NCI-H2196 treated with DMSO at 0.1 percent for 48 hours (cell line): ENCODE measurements at regions not wholly inside any gene's neighbourhood (a gene's known extent, or its start where the extent isn't known, plus 50 kb on each side); places are given as distances from the start of the nearest gene placed in this dataset.
"Not testable (repeated sequence)": the region's sequence is repeated elsewhere in the genome, so short reads cannot be mapped to it uniquely, and the experiment has no call there.

ENCODE experiments used
- DNase-seq: peaks from one replicate; lab custom pipeline; 2025; ENCODE audit not compliant: unreplicated experiment; lab: John Stamatoyannopoulos, UW

- not testable (repeated sequence) for DNase-seq
Measured at GRCh38 chr4:27075603-27076002, 215.0 kb downstream of the STIM2 start.

- DNase-seq = no peak
Measured at GRCh38 chr4:27078934-27079455, 218.4 kb downstream of the STIM2 start.

GRCh38 chr4:27081675-27082586, 221.3 kb downstream of the STIM2 start:
- no peak for DNase-seq

- no peak for DNase-seq
Measured at GRCh38 chr4:27082776-27083175, 222.1 kb downstream of the STIM2 start.

- no peak for DNase-seq
Measured at GRCh38 chr4:27084685-27085361, 224.2 kb downstream of the STIM2 start.

- no peak for DNase-seq
Measured at GRCh38 chr4:27085396-27085795, 224.8 kb downstream of the STIM2 start.

GRCh38 chr4:27087306-27088045, 226.8 kb downstream of the STIM2 start:
- DNase-seq = no peak

GRCh38 chr4:27088491-27088890, 227.8 kb downstream of the STIM2 start:
- no peak for DNase-seq

GRCh38 chr4:27089186-27089585, 228.5 kb downstream of the STIM2 start:
- DNase-seq = no peak

- no peak for DNase-seq
Measured at GRCh38 chr4:27090406-27090805, 229.8 kb downstream of the STIM2 start.

- no peak for DNase-seq
Measured at GRCh38 chr4:27094224-27094623, 233.6 kb downstream of the STIM2 start.

GRCh38 chr4:27094783-27095182, 234.1 kb downstream of the STIM2 start:
- DNase-seq = peak; percentile 6

GRCh38 chr4:27096142-27096824, 235.6 kb downstream of the STIM2 start:
- DNase-seq = no peak

- no peak for DNase-seq
Measured at GRCh38 chr4:27098034-27098433, 237.4 kb downstream of the STIM2 start.

- no peak for DNase-seq
Measured at GRCh38 chr4:27100713-27101112, 240.1 kb downstream of the STIM2 start.

- no peak for DNase-seq
Measured at GRCh38 chr4:27101126-27101525, 240.5 kb downstream of the STIM2 start.

GRCh38 chr4:27101561-27101960, 240.9 kb downstream of the STIM2 start:
- DNase-seq = no peak

GRCh38 chr4:27111627-27112026, 251.0 kb downstream of the STIM2 start:
- no peak for DNase-seq

GRCh38 chr4:27112587-27112986, 251.9 kb downstream of the STIM2 start:
- DNase-seq = no peak

- DNase-seq = no peak
Measured at GRCh38 chr4:27115221-27115620, 254.6 kb downstream of the STIM2 start.

- no peak for DNase-seq
Measured at GRCh38 chr4:27117453-27117852, 256.8 kb downstream of the STIM2 start.
